HG03378 (cell line): ENCODE measurements at regions not wholly inside any gene's neighbourhood (a gene's known extent, or its start where the extent isn't known, plus 50 kb on each side); places are given as distances from the start of the nearest gene placed in this dataset.

ENCODE experiments used
- ATAC-seq: cut with Tn5 transposase; IDR thresholded peaks from one replicate; pipeline ENCODE4 v1.9.1; 2021; ENCODE audit warnings: mild to moderate bottlenecking, moderate library complexity; ENCODE audit not compliant: unreplicated experiment

- ATAC-seq, result peak; percentile 80
Observed at GRCh38 chr20:53750827-53751619, 157.4 kb upstream of the ZNF217 start.

- ATAC-seq, result no peak
Observed at GRCh38 chr20:53749499-53749898, 155.9 kb upstream of the ZNF217 start.

DNA sequence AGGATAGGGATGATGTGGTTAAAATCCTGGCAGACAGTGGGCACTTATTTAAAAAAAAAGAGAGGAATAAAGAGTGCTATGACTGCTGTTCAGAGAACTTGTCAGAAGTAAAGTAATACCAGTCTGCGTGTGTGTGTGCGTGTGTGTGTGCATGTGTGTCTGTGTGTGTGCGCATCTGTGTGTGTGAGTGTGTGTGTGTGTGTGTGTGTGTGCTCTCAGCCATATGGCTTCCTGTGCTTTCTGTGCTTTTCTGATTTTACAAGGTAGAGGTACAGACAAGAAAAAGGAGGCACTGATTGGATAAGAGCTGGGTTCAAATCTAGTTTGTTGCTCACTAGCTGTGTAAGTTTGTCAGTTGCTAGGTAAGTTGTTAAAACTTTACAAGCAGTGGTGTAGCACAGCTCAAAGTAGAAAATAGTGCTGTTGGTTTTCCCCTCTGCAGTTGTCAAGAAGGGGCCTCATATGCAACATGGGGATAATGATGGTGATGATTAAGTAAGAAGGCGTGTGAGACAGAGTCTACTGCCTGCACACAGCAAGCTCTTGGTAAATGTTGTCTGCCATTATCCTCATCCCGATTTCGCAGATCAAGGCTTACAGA is 155.3 kb upstream of the ZNF217 start:
- ATAC-seq, result no peak

DNA sequence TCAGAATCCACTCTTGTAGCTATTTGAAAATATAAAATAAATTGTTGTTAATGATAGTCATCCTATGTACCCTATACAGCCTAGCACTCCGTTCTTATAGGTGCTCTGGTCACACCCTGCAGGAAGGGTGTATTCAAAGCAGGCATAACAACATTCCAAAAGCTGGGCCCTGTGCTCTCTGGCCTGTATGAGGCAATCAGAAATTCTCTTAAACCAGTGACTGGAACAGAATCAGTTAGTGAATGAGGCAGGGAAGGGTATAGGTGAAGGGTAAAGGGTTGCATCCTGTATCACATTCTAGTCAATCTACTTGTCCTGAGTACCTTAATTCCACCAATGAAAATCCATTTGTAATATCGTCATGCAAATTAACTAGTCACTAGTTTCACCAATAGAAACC is 154.5 kb upstream of the ZNF217 start:
- no peak for ATAC-seq

GRCh38 chr20:53743607-53744260 is 150.1 kb upstream of the ZNF217 start:
- no peak for ATAC-seq

DNA sequence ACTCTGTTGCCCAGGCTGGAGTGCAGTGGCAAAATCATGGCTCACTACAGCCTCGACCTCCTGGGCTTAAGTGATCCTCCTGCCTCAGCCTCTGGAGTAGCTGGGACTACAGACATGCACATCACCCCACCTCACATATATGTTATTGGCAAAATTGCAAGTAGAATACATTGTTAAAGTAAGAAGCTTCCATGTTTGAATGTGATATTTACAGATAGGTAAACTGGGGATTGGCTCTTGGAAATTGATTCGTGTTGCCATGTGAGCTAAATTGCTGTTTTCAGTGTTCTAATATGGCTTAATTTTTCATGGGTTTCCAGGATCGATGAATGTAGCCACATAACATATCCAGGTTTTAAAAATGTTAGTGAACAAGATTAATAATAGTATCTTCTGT is 149.0 kb upstream of the ZNF217 start:
- no peak for ATAC-seq

GRCh38 chr20:53741726-53742028 is 148.0 kb upstream of the ZNF217 start:
- no peak for ATAC-seq

GRCh38 chr20:53739799-53740785 is 146.5 kb upstream of the ZNF217 start:
- ATAC-seq, result peak; percentile 49

- ATAC-seq, result peak; percentile 38
Observed at GRCh38 chr20:53738945-53739798, 145.5 kb upstream of the ZNF217 start.

DNA sequence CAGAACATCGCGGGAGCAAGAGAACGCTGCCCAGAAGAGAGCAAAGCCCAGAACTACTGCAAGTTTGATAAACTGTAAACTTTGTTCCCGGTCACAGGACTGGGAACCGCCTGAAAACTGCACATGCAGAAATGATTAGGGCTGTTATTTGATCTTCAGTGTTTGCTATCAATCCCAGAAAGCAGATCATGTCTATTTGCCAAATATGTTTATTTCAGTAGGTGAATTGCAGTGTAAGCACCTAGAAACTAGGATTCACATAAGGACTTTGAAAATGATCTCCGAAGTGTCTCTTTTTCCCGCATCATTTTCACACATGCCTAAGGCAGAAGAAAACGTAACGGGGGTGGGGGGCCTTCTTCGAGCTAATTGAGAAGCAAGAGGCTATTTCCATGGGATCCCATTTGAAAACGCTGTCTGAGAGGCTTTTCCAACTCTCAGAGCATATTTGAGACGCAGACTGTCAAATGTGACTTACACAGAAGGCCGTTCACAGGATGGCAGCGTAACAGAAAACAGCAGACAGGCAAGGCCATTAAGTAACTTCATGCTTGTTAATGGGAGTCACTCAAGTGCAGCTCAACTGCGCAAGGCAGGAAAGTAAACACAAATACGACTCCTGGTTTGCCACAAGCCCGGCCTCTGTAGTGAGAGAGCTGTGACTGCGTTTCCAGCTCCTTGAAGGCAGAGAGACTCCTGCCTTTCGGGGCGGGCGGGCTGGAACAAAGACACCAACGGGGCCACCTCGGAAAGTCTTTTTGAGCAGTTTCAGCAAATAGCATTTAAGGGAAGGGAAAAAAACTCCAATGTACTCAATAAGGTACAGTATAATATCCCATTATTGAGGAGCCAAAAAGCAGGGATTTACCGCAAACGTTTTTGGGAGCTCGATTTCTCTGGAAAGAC is 144.7 kb upstream of the ZNF217 start:
- ATAC-seq, result no peak

- ATAC-seq, result no peak
Observed at GRCh38 chr20:53737396-53738038, 143.9 kb upstream of the ZNF217 start.

- no peak for ATAC-seq
Observed at GRCh38 chr20:53736757-53737395, 143.2 kb upstream of the ZNF217 start.

GRCh38 chr20:53736122-53736756 is 142.6 kb upstream of the ZNF217 start:
- no peak for ATAC-seq

GRCh38 chr20:53735536-53736050 is 142.0 kb upstream of the ZNF217 start:
- ATAC-seq, result no peak

- ATAC-seq, result no peak
Observed at GRCh38 chr20:53734006-53734688, 140.5 kb upstream of the ZNF217 start.

GRCh38 chr20:53731595-53731994 is 138.0 kb upstream of the ZNF217 start:
- ATAC-seq, result no peak

DNA sequence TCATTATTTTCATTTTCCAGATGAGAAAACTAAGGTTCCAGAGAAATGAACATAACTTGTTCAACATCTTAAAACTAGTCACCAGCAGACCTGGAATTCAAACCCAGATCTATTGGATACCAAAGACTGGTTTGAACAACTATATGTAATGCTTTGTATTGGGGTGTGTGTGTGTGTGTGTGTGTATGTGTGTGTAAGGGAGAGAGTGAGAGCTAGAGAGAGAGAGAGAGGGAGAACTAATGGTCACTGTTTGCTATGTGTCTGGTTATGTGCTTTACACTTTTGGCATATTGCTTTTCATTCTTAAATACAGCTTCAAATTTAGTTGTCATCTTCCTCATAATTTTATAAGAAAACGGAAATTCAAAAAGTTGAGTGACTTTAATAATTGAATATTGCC is 134.7 kb upstream of the ZNF217 start:
- no peak for ATAC-seq
